HEK293 (cell line): ENCODE measurements at regions not wholly inside any gene's neighbourhood (a gene's known extent, or its start where the extent isn't known, plus 50 kb on each side); places are given as distances from the start of the nearest gene placed in this dataset.

Source experiments
- CTCF ChIA-PET: fragments of 350-600 bp; formaldehyde crosslinking; extraction: SDS; loops from one replicate; lab custom pipeline; 2021; ENCODE audit warnings: antibody characterized with exemption; lab: Yijun Ruan, JAX
- POLR2A ChIA-PET: fragments of 300-600 bp; formaldehyde crosslinking; extraction: SDS; loops from one replicate; lab custom pipeline; 2020; ENCODE audit warnings: antibody characterized with exemption, inconsistent platforms; lab: Yijun Ruan, JAX
- H3K27ac ChIP-seq: fragments of 200-500 bp; sonication (Bioruptor generic); 2 replicates; pipeline ENCODE4 v1.5.1; 2014; ENCODE audit warnings: low read depth, low read length, control low read depth, inconsistent platforms; ENCODE audit errors: extremely low read depth
- H3K36me3 ChIP-seq, 2 experiments: fragments of 200-500 bp in 1 of 2; sonication (Bioruptor generic) in 1 of 2; 1 replicate in 1 of 2; 2 replicates in 1 of 2; pipeline ENCODE4 v1.5.1; 2014 to 2017; ENCODE audit warnings: inconsistent platforms in 2 of 2, low read length in 2 of 2; ENCODE audit not compliant: control insufficient read depth in 2 of 2, insufficient read depth in 1 of 2
- H3K4me1 ChIP-seq: fragments of 200-500 bp; sonication (Bioruptor generic); 2 replicates; pipeline ENCODE4 v1.5.1; 2014; ENCODE audit warnings: mild to moderate bottlenecking, low read length, inconsistent platforms; ENCODE audit not compliant: control insufficient read depth, insufficient read depth
- H3K4me3 ChIP-seq: 2 replicates; pipeline ENCODE4 v1.5.1; 2011; ENCODE audit warnings: low read depth, mild to moderate bottlenecking, control low read depth, low read length, moderate library complexity
- H3K9me3 ChIP-seq: fragments of 200-500 bp; sonication (Bioruptor generic); 2 replicates; pipeline ENCODE4 v1.5.1; 2014; ENCODE audit warnings: low read depth, low read length, inconsistent platforms; ENCODE audit not compliant: control insufficient read depth, insufficient read depth
- ATF2 ChIP-seq: fragments of 450-650 bp; formaldehyde crosslinking; IDR thresholded peaks from 2 replicates; pipeline ENCODE4 v1.5.1; 2016; ENCODE audit warnings: missing biosample characterization, missing genetic modification characterization, low read depth
- GLIS1 ChIP-seq: fragments of 450-650 bp; formaldehyde crosslinking; IDR thresholded peaks from 2 replicates; pipeline ENCODE4 v1.5.1; 2016; ENCODE audit warnings: missing biosample characterization, missing genetic modification characterization
- OVOL3 ChIP-seq: fragments of 450-650 bp; formaldehyde crosslinking; IDR thresholded peaks from 2 replicates; pipeline ENCODE4 v1.5.1; 2016; ENCODE audit warnings: missing biosample characterization, missing genetic modification characterization
- PRDM4 ChIP-seq: fragments of 450-650 bp; formaldehyde crosslinking; IDR thresholded peaks from 2 replicates; pipeline ENCODE4 v1.5.1; 2017; ENCODE audit warnings: missing biosample characterization, missing genetic modification characterization
- SALL2 ChIP-seq: fragments of 450-650 bp; formaldehyde crosslinking; IDR thresholded peaks from 2 replicates; pipeline ENCODE4 v1.5.0; 2017; ENCODE audit warnings: missing biosample characterization, mild to moderate bottlenecking, missing genetic modification characterization, borderline replicate concordance
- SCRT2 ChIP-seq: fragments of 450-650 bp; formaldehyde crosslinking; IDR thresholded peaks from 2 replicates; pipeline ENCODE4 v1.5.1; 2016; ENCODE audit warnings: missing biosample characterization, missing genetic modification characterization
- SP3 ChIP-seq: fragments of 450-650 bp; formaldehyde crosslinking; IDR thresholded peaks from 2 replicates; pipeline ENCODE4 v1.5.1; 2016; ENCODE audit warnings: missing biosample characterization, missing genetic modification characterization
- ZBTB10 ChIP-seq: fragments of 450-650 bp; formaldehyde crosslinking; IDR thresholded peaks from 2 replicates; pipeline ENCODE4 v1.5.1; 2016; ENCODE audit warnings: missing biosample characterization, missing genetic modification characterization
- ZBTB8A ChIP-seq: fragments of 450-650 bp; formaldehyde crosslinking; IDR thresholded peaks from 2 replicates; pipeline ENCODE4 v1.5.1; 2016; ENCODE audit warnings: missing biosample characterization, missing genetic modification characterization
- ZFP37 ChIP-seq: fragments of 450-650 bp; formaldehyde crosslinking; IDR thresholded peaks from 2 replicates; pipeline ENCODE4 v1.5.1; 2016; ENCODE audit warnings: missing biosample characterization, missing genetic modification characterization
- ZIC2 ChIP-seq: fragments of 450-650 bp; formaldehyde crosslinking; IDR thresholded peaks from 2 replicates; pipeline ENCODE4 v1.5.1; 2016; ENCODE audit warnings: missing biosample characterization, missing genetic modification characterization
- ZNF10 ChIP-seq: fragments of 450-650 bp; formaldehyde crosslinking; IDR thresholded peaks from 2 replicates; pipeline ENCODE4 v1.5.1; 2017; ENCODE audit warnings: missing biosample characterization, missing genetic modification characterization
- ZNF155 ChIP-seq: fragments of 450-650 bp; formaldehyde crosslinking; IDR thresholded peaks from 2 replicates; pipeline ENCODE4 v1.5.1; 2016; ENCODE audit warnings: missing biosample characterization, missing genetic modification characterization
- ZNF175 ChIP-seq: fragments of 450-650 bp; formaldehyde crosslinking; IDR thresholded peaks from 2 replicates; pipeline ENCODE4 v1.5.1; 2016; ENCODE audit warnings: missing biosample characterization, missing genetic modification characterization
- ZNF223 ChIP-seq: fragments of 450-650 bp; formaldehyde crosslinking; IDR thresholded peaks from 2 replicates; pipeline ENCODE4 v1.5.1; 2016; ENCODE audit warnings: missing biosample characterization, missing genetic modification characterization
- ZNF274 ChIP-seq, 2 experiments: fragments of 200-500 bp in 1 of 2; fragments of 450-650 bp in 1 of 2; sonication (Bioruptor generic) in 1 of 2; formaldehyde crosslinking in 1 of 2; IDR thresholded peaks; 2 replicates each; pipeline versions ENCODE4 v1.5.1 to v1.6.1; 2014 to 2016; ENCODE audit warnings: borderline replicate concordance in 1 of 2, inconsistent platforms in 1 of 2, low read length in 1 of 2, missing biosample characterization in 1 of 2, missing genetic modification characterization in 1 of 2
- ZNF302 ChIP-seq: fragments of 450-650 bp; formaldehyde crosslinking; IDR thresholded peaks from 2 replicates; pipeline ENCODE4 v1.5.1; 2016; ENCODE audit warnings: missing biosample characterization, missing genetic modification characterization, low read depth
- ZNF324 ChIP-seq: fragments of 450-650 bp; formaldehyde crosslinking; IDR thresholded peaks from 2 replicates; pipeline ENCODE4 v1.5.1; 2016; ENCODE audit warnings: missing biosample characterization, missing genetic modification characterization
- ZNF391 ChIP-seq: fragments of 450-650 bp; formaldehyde crosslinking; IDR thresholded peaks from 2 replicates; pipeline ENCODE4 v1.5.1; 2016; ENCODE audit warnings: low read depth, missing biosample characterization, missing genetic modification characterization, borderline replicate concordance
- ZNF398 ChIP-seq: fragments of 450-650 bp; formaldehyde crosslinking; IDR thresholded peaks from 2 replicates; pipeline ENCODE4 v1.5.1; 2017; ENCODE audit warnings: missing biosample characterization, missing genetic modification characterization
- ZNF514 ChIP-seq: fragments of 450-650 bp; formaldehyde crosslinking; IDR thresholded peaks from 2 replicates; pipeline ENCODE4 v1.5.1; 2016; ENCODE audit warnings: missing biosample characterization, missing genetic modification characterization
- ZNF548 ChIP-seq: fragments of 450-650 bp; formaldehyde crosslinking; IDR thresholded peaks from 2 replicates; pipeline ENCODE4 v1.5.1; 2016; ENCODE audit warnings: missing biosample characterization, missing genetic modification characterization
- ZNF645 ChIP-seq: fragments of 450-650 bp; formaldehyde crosslinking; IDR thresholded peaks from 2 replicates; pipeline ENCODE4; 2016; ENCODE audit warnings: missing biosample characterization, missing genetic modification characterization
- ZNF701 ChIP-seq: fragments of 450-650 bp; formaldehyde crosslinking; IDR thresholded peaks from 2 replicates; pipeline ENCODE4 v1.5.1; 2016; ENCODE audit warnings: missing biosample characterization, missing genetic modification characterization
- ZNF768 ChIP-seq: fragments of 450-650 bp; formaldehyde crosslinking; IDR thresholded peaks from 2 replicates; pipeline ENCODE4 v1.5.1; 2018; ENCODE audit warnings: missing biosample characterization, mild to moderate bottlenecking, missing genetic modification characterization
- ZNF777 ChIP-seq: fragments of 450-650 bp; formaldehyde crosslinking; IDR thresholded peaks from 2 replicates; pipeline ENCODE4 v1.5.1; 2017; ENCODE audit warnings: missing biosample characterization, missing genetic modification characterization, borderline replicate concordance
- ZNF792 ChIP-seq: fragments of 450-650 bp; formaldehyde crosslinking; IDR thresholded peaks from 2 replicates; pipeline ENCODE4 v1.5.1; 2016; ENCODE audit warnings: missing biosample characterization, missing genetic modification characterization
- ZNF837 ChIP-seq: fragments of 450-650 bp; formaldehyde crosslinking; IDR thresholded peaks from 2 replicates; pipeline ENCODE4 v1.5.1; 2016; ENCODE audit warnings: missing biosample characterization, missing genetic modification characterization
- ZNF843 ChIP-seq: fragments of 450-650 bp; formaldehyde crosslinking; IDR thresholded peaks from 2 replicates; pipeline ENCODE4 v1.5.1; 2016; ENCODE audit warnings: missing biosample characterization, missing genetic modification characterization

GRCh38 chr4:41458689-41459088 lies 79.3 kb upstream of the LIMCH1 start:
- no peak overlapping the region for H3K4me3 ChIP-seq
- H3K4me1 ChIP-seq: peaks cover 4% of the 10 kb centered on the region
- POLR2A ChIA-PET: no interaction called here
- CTCF ChIA-PET: interaction anchor here (0.5 to 0.7 kb wide), 3 partner anchors 83 to 652 kb away, joined by 3 to 5 read pairs (median 3); no protein-coding TSS in a partner anchor
- no peaks in the 10 kb centered on the region for H3K9me3 ChIP-seq
- TF ChIP-seq ZNF768 (tag by site-specific recombination) (no peak), ZNF391 (no peak), ZNF777 (tag by site-specific recombination) (no peak), ZNF155 (tag by site-specific recombination) (no peak), ATF2 (no peak), ZBTB8A (tag by site-specific recombination) (no peak), ZNF548 (no peak), ZNF398 (no peak), ZNF175 (tag by site-specific recombination) (no peak), OVOL3 (tag by site-specific recombination) (no peak), SP3 (tag by site-specific recombination) (no peak), PRDM4 (tag by site-specific recombination) (no peak), ZNF701 (no peak), ZNF843 (tag by site-specific recombination) (no peak), ZNF645 (tag by site-specific recombination) (no peak)
- no peaks in the 10 kb centered on the region for H3K36me3 ChIP-seq
- no peak overlapping the region for H3K27ac ChIP-seq

GRCh38 chr4:41460641-41461040 lies 77.3 kb upstream of the LIMCH1 start:
- Histone ChIP-seq H3K4me3 (no peak overlapping the region), H3K36me3 (no peaks in the 10 kb centered on the region), H3K9me3 (no peaks in the 10 kb centered on the region), H3K27ac (no peak overlapping the region), H3K4me1 (peaks cover under 1% of the 10 kb centered on the region; the same call in 1 of the 2 replicates)
- ChIA-PET CTCF (no interaction called here), POLR2A (no interaction called here)
- TF ChIP-seq ZNF837 (tag by site-specific recombination) (no peak), ZNF10 (no peak), ZNF514 (tag by site-specific recombination) (no peak), ZIC2 (tag by site-specific recombination) (no peak), SCRT2 (tag by site-specific recombination) (no peak), ZNF302 (tag by site-specific recombination) (no peak), ZBTB10 (tag by site-specific recombination) (no peak), ZNF324 (no peak), GLIS1 (no peak), SALL2 (no peak), ZNF274 (IDR thresholded peaks at IDR 0.05; ENCODE audit: low read length) (no peak), ZNF274 (tag by site-specific recombination; IDR thresholded peaks at IDR 0.05; ENCODE audit: borderline replicate concordance) (no peak), ZFP37 (tag by site-specific recombination) (no peak), ZNF223 (tag by site-specific recombination) (no peak), ZNF792 (no peak)
